Breast epithelium (tissue), 4 donors: ENCODE measurements at regions not wholly inside any gene's neighbourhood (a gene's known extent, or its start where the extent isn't known, plus 50 kb on each side); places are given as distances from the start of the nearest gene placed in this dataset.
A peak's percentile ranks its signal among the peaks of the same experiment; 100 is the strongest.
"Not testable (repeated sequence)": the region's sequence is repeated elsewhere in the genome, so short reads cannot be mapped to it uniquely, and the experiment has no call there.

Source experiments
- DNase-seq, 2 donors: peaks; one replicate each; pipeline ENCODE4 v3.0.0-alpha.2; 2019; ENCODE audit warnings: low spot score in 2 of 2
- H3K27ac ChIP-seq, 2 donors: fragments of 200-600 bp; sonication (generic) in 1 of 2; one replicate each; pipeline ENCODE4 v1.5.1; 2016 to 2019; ENCODE audit warnings: mild to moderate bottlenecking in 1 of 2
- H3K27me3 ChIP-seq, 2 donors: fragments of 200-600 bp; sonication (generic) in 1 of 2; one replicate each; pipeline versions ENCODE4 v1.5.1 to v1.6.0; 2017 to 2019; ENCODE audit warnings: control low read depth in 1 of 2, mild to moderate bottlenecking in 1 of 2
- H3K36me3 ChIP-seq: fragments of 200-600 bp; one replicate; pipeline ENCODE4 v1.5.1; 2019
- H3K4me1 ChIP-seq, 2 donors: fragments of 200-600 bp; sonication (generic); one replicate each; pipeline ENCODE4 v1.5.1; 2016 to 2019; ENCODE audit warnings: control low read depth in 1 of 2
- H3K4me3 ChIP-seq, 3 donors: fragments of 200-600 bp; sonication (generic); 1 replicate in 2 of 3; 2 replicates in 1 of 3; pipeline ENCODE4 v1.5.1; 2016 to 2019; ENCODE audit warnings: mild to moderate bottlenecking in 3 of 3, moderate library complexity in 2 of 3
- H3K9me3 ChIP-seq, 2 donors: fragments of 200-600 bp; sonication (generic) in 1 of 2; one replicate each; pipeline ENCODE4 v1.5.1; 2016 to 2019; ENCODE audit warnings: control low read depth in 1 of 2
- POLR2A ChIP-seq: fragments of 450-650 bp; IDR thresholded peaks from one replicate; pipeline ENCODE4 v1.6.1; 2016; ENCODE audit warnings: antibody characterized with exemption, mild to moderate bottlenecking, moderate library complexity
- POLR2AphosphoS5 ChIP-seq, 3 donors: sonication (generic); formaldehyde crosslinking; IDR thresholded peaks; one replicate each; pipeline ENCODE4 v1.6.1; 2017; ENCODE audit warnings: antibody characterized with exemption in 3 of 3
- intact Hi-C: fragments of 100-400 bp; cut with DNase I; formaldehyde crosslinking; loops from one replicate; pipeline ENCODE4 v1.15.1; 2023; ENCODE audit warnings: low total_unique reads
- TF ChIP-seq, protein P1 (sequence below), 3 donors: fragments of 450-650 bp; IDR thresholded peaks; one replicate each; pipeline ENCODE4 v1.5.1; 2016 to 2017; ENCODE audit warnings: antibody characterized with exemption in 3 of 3, mild to moderate bottlenecking in 3 of 3, moderate library complexity in 3 of 3

GRCh38 chr14:71250347-71250746 lies 343.1 kb downstream of the PCNX1 start:
- no peaks in the 10 kb centered on the region for H3K4me1 ChIP-seq
- H3K36me3 ChIP-seq, result no peaks in the 10 kb centered on the region
- intact Hi-C loops, result no loop called here
- no peaks in the 10 kb centered on the region for H3K27me3 ChIP-seq
- DNase-seq, result no peak
- TF ChIP-seq, protein P1, sequence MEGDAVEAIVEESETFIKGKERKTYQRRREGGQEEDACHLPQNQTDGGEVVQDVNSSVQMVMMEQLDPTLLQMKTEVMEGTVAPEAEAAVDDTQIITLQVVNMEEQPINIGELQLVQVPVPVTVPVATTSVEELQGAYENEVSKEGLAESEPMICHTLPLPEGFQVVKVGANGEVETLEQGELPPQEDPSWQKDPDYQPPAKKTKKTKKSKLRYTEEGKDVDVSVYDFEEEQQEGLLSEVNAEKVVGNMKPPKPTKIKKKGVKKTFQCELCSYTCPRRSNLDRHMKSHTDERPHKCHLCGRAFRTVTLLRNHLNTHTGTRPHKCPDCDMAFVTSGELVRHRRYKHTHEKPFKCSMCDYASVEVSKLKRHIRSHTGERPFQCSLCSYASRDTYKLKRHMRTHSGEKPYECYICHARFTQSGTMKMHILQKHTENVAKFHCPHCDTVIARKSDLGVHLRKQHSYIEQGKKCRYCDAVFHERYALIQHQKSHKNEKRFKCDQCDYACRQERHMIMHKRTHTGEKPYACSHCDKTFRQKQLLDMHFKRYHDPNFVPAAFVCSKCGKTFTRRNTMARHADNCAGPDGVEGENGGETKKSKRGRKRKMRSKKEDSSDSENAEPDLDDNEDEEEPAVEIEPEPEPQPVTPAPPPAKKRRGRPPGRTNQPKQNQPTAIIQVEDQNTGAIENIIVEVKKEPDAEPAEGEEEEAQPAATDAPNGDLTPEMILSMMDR (IDR thresholded peaks at IDR 0.05), result no peak
- TF ChIP-seq POLR2A, result no peak
- no peak for TF ChIP-seq POLR2AphosphoS5 (IDR thresholded peaks at IDR 0.05)
- H3K27ac ChIP-seq, result no peak overlapping the region
- H3K9me3 ChIP-seq, result no peaks in the 10 kb centered on the region
- H3K4me3 ChIP-seq, result no peak overlapping the region

GRCh38 chr14:71250791-71251190 lies 343.5 kb downstream of the PCNX1 start:
- no peaks in the 10 kb centered on the region for H3K9me3 ChIP-seq
- intact Hi-C loops, result no loop called here
- no peak overlapping the region for H3K4me3 ChIP-seq
- no peaks in the 10 kb centered on the region for H3K36me3 ChIP-seq
- TF ChIP-seq POLR2A (no peak), POLR2AphosphoS5 (IDR thresholded peaks at IDR 0.05) (no peak)
- TF ChIP-seq, protein P1 (IDR thresholded peaks at IDR 0.05), result no peak
- no peak overlapping the region for H3K27ac ChIP-seq
- no peak for DNase-seq
- no peaks in the 10 kb centered on the region for H3K27me3 ChIP-seq
- no peaks in the 10 kb centered on the region for H3K4me1 ChIP-seq

DNA sequence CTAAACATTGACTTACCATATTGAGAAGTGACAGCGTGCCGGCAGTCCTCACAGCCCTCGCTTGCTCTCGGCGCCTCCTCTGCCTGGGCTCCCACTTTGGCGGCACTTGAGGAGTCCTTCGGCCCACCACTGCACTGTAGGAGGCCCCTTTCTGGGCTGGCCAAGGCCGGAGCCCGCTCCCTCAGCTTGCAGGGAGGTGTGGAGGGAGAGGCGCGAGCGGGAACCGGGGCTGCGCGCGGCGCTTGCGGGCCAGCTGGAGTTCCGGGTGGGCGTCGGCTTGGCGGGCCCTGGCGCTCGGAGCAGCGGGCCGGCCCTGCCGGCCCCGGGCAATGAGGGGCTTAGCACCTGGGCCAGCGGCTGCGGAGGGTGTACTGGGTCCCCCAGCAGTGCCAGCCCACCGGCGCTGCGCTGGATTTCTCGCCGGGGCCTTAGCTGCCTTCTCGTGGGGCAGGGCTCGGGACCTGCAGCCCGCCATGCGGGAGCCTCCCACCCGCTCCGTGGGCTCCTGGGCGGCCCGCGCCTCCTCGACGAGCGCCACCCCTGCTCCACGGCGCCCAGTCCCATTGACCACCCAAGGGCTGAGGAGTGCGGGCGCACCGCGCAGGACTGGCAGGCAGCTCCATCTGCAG lies 346.9 kb downstream of the PCNX1 start:
- H3K36me3 ChIP-seq, DNase-seq, H3K4me1 ChIP-seq, H3K27me3 ChIP-seq, intact Hi-C loops: not testable (repeated sequence)
- Histone ChIP-seq H3K9me3 (peaks cover under 1 to 19% of the 10 kb centered on the region in 2 donors), H3K27ac (peak overlapping the region in 1 of 2 donors; percentile 25), H3K4me3 (peak overlapping the region in 2 of 3 donors; percentile 22 to 45)

- no peak for DNase-seq
- intact Hi-C loops, result no loop called here
- no peaks in the 10 kb centered on the region for H3K36me3 ChIP-seq
- H3K9me3 ChIP-seq, result peaks cover 6 to 31% of the 10 kb centered on the region in 2 donors
- H3K4me3 ChIP-seq, result no peak overlapping the region
- no peak overlapping the region for H3K27ac ChIP-seq
- TF ChIP-seq POLR2A (no peak), POLR2AphosphoS5 (IDR thresholded peaks at IDR 0.05) (no peak)
- TF ChIP-seq, protein P1 (IDR thresholded peaks at IDR 0.05), result no peak
- no peaks in the 10 kb centered on the region for H3K27me3 ChIP-seq
- H3K4me1 ChIP-seq, result no peaks in the 10 kb centered on the region
Measured at GRCh38 chr14:71261206-71261605, 353.9 kb downstream of the PCNX1 start.

DNA sequence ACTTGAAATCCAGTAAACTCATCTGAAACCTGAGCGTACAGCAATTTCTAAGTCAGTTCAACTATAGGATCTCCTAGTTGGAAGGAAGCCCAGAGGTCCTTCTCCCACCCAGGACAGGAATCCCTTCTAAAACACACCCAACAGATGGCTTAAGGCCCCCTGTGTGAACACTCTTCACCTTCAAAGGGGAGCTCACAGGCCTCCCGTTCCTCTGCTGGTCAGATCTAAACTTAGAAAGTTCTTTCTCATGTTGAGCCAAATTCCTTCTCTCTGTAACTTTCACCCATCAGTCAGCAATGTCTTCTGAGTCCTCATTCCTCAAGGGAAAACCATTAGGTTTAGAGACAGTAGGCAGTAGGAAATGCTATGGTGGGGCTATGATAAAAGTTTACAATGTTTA lies 355.2 kb downstream of the PCNX1 start:
- H3K27me3 ChIP-seq, result no peaks in the 10 kb centered on the region
- H3K27ac ChIP-seq, result no peak overlapping the region
- TF ChIP-seq, protein P1 (IDR thresholded peaks at IDR 0.05), result no peak
- TF ChIP-seq POLR2AphosphoS5 (IDR thresholded peaks at IDR 0.05), result no peak
- TF ChIP-seq POLR2A, result no peak
- intact Hi-C loops, result no loop called here
- H3K9me3 ChIP-seq, result peaks cover 6 to 29% of the 10 kb centered on the region in 2 donors
- no peaks in the 10 kb centered on the region for H3K36me3 ChIP-seq
- H3K4me3 ChIP-seq, result no peak overlapping the region
- no peaks in the 10 kb centered on the region for H3K4me1 ChIP-seq
- no peak for DNase-seq
